Lower lobe of right lung (tissue), 2 donors: ENCODE measurements at regions not wholly inside any gene's neighbourhood (a gene's known extent, or its start where the extent isn't known, plus 50 kb on each side); places are given as distances from the start of the nearest gene placed in this dataset.

Experiments used
- ATAC-seq, 2 donors: fragments of 200-7000 bp; cut with Tn5 transposase; one replicate each; pipeline ENCODE4 v1.9.1; 2020 to 2022; ENCODE audit warnings: mild to moderate bottlenecking in 2 of 2, moderate library complexity in 2 of 2
- DNase-seq: peaks from one replicate; pipeline ENCODE4 v3.0.0-alpha.2; 2020
- H3K27ac ChIP-seq: fragments of 200-600 bp; one replicate; pipeline ENCODE4 v1.8.0; 2022
- H3K27me3 ChIP-seq: fragments of 200-600 bp; one replicate; pipeline ENCODE4 v1.8.0; 2022; ENCODE audit warnings: low read depth
- H3K36me3 ChIP-seq: fragments of 200-600 bp; one replicate; pipeline ENCODE4 v1.8.0; 2022; ENCODE audit warnings: mild to moderate bottlenecking
- H3K4me1 ChIP-seq: fragments of 200-600 bp; one replicate; pipeline ENCODE4 v1.8.0; 2022
- H3K4me3 ChIP-seq: fragments of 200-600 bp; one replicate; pipeline ENCODE4 v1.8.0; 2022; ENCODE audit warnings: mild to moderate bottlenecking
- H3K9me3 ChIP-seq: fragments of 200-600 bp; one replicate; pipeline ENCODE4 v1.8.0; 2022
- CTCF ChIP-seq: fragments of 200-600 bp; IDR thresholded peaks from one replicate; pipeline ENCODE4 v1.8.0; 2022; ENCODE audit warnings: antibody characterized with exemption, mild to moderate bottlenecking
- intact Hi-C: fragments of 100-400 bp; cut with DNase I; formaldehyde crosslinking; loops from one replicate; pipeline ENCODE4 v1.11.0; 2022
- donor health status: DM: no; HTN: yes; CAD: no; lungs with severe emphysema.

GRCh38 chr7:24172856-24173255 is 111.1 kb upstream of the NPY start:
- intact Hi-C loops: no loop called here
- no peak overlapping the region for H3K27ac ChIP-seq
- no peaks in the 10 kb centered on the region for H3K36me3 ChIP-seq
- no peaks in the 10 kb centered on the region for H3K9me3 ChIP-seq
- DNase-seq (no peak), ATAC-seq (no peak)
- no peaks in the 10 kb centered on the region for H3K27me3 ChIP-seq
- TF ChIP-seq CTCF: no peak
- H3K4me3 ChIP-seq: no peak overlapping the region
- no peaks in the 10 kb centered on the region for H3K4me1 ChIP-seq

- Histone ChIP-seq H3K27ac (no peak overlapping the region), H3K4me3 (no peak overlapping the region), H3K27me3 (no peaks in the 10 kb centered on the region), H3K36me3 (no peaks in the 10 kb centered on the region), H3K9me3 (no peaks in the 10 kb centered on the region), H3K4me1 (no peaks in the 10 kb centered on the region)
- intact Hi-C loops: no loop called here
- no peak for TF ChIP-seq CTCF
- ATAC-seq (no peak), DNase-seq (no peak)
Measured at GRCh38 chr7:24175603-24176002, 108.4 kb upstream of the NPY start.

GRCh38 chr7:24178811-24179570 is 105.0 kb upstream of the NPY start:
- TF ChIP-seq CTCF: no peak
- no peaks in the 10 kb centered on the region for H3K27me3 ChIP-seq
- ATAC-seq (no peak), DNase-seq (no peak)
- H3K27ac ChIP-seq: no peak overlapping the region
- no peak overlapping the region for H3K4me3 ChIP-seq
- intact Hi-C loops: no loop called here
- H3K4me1 ChIP-seq: no peaks in the 10 kb centered on the region
- no peaks in the 10 kb centered on the region for H3K36me3 ChIP-seq
- no peaks in the 10 kb centered on the region for H3K9me3 ChIP-seq

DNA sequence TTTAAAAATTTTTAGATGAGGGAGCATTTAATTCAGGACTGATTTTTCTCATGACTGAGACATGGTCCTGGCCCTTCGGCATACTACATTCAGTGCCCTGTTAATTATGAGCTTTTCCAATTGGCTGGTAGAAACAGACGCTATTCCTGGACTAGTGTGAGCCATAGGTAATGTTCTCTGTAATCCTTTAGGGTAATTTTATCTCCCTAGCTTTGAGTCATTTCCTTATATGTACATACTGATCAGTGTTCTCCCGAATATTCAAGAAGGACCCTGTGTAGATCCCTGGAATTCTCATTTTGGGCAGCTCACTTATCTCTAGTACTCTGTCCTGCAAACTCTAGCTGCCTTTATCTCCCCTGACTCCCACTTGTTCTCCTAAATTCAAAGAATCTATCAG is 92.6 kb upstream of the NPY start:
- no peak for ATAC-seq
- intact Hi-C loops: no loop called here
- Histone ChIP-seq H3K4me1 (no peaks in the 10 kb centered on the region), H3K27me3 (no peaks in the 10 kb centered on the region), H3K9me3 (no peaks in the 10 kb centered on the region), H3K36me3 (no peaks in the 10 kb centered on the region), H3K27ac (no peak overlapping the region), H3K4me3 (no peak overlapping the region)
- TF ChIP-seq CTCF: no peak
- DNase-seq: no peak

DNA sequence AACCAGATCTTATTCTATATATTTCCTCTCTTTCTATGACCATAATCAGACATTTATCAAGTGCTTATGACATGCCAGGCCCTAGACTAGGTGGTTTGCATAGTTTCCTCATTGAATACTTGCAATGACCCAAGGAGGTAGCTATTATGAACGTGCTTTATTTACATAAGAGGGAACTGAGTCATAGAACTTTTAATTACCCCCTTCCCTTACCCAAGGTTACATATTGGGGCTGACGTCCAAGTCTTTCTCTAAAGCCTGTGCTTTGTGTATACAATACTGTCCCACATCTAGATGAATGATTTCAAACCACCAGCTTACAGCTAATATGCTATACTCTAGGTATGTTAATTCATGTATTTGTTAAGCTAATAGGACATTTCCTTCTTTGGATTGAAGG is 91.9 kb upstream of the NPY start:
- Histone ChIP-seq H3K4me3 (no peak overlapping the region), H3K4me1 (no peaks in the 10 kb centered on the region), H3K9me3 (no peaks in the 10 kb centered on the region), H3K27ac (no peak overlapping the region), H3K27me3 (no peaks in the 10 kb centered on the region), H3K36me3 (no peaks in the 10 kb centered on the region)
- intact Hi-C loops: no loop called here
- no peak for ATAC-seq
- TF ChIP-seq CTCF: no peak
- DNase-seq: no peak
